ENCODE measurements at regions not wholly inside any gene's neighbourhood (a gene's known extent, or its start where the extent isn't known, plus 50 kb on each side); places are given as distances from the start of the nearest gene placed in this dataset.
A peak's percentile ranks its signal among the peaks of the same experiment; 100 is the strongest.

DNA sequence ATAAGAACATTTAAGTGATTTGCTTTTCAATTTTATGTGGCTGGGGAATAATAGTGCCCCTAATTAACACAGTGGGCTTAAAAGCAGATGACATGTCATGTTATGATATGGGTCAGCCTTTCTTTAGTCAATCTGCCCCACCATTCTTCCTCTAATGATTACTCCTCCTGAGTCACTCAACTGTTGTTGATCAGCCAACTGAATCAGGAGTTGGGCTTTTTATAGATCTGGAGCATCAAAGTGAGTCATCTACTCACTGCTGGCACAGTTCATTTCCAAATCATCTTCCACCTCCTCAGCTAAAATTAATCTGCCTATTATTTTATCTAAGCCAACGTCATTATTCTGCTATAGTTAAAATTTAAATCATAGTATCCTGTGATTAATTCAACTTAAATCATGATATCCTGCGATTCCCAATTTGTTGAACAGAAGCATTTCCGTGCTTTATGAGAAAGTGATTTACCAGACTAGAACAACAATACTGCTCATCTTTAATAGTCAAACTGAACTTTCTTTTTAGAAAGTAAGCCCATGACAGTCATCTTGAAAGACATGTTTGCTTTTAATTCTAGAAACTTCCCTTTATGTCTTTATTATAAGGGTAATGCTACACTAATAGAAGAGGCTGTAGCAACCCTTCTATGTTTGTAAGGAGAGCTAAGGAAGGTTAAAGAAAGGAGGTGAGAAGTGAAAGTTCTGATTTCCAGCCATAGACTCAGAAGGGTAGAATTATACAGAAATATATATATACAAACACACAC, 551.4 kb downstream of the TBC1D4 start (continued):
- TF ChIP-seq, protein P1, sequence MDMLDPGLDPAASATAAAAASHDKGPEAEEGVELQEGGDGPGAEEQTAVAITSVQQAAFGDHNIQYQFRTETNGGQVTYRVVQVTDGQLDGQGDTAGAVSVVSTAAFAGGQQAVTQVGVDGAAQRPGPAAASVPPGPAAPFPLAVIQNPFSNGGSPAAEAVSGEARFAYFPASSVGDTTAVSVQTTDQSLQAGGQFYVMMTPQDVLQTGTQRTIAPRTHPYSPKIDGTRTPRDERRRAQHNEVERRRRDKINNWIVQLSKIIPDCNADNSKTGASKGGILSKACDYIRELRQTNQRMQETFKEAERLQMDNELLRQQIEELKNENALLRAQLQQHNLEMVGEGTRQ (IDR thresholded peaks at IDR 0.05; ENCODE audit: borderline replicate concordance, low read depth, low read length) = no peak

DNA sequence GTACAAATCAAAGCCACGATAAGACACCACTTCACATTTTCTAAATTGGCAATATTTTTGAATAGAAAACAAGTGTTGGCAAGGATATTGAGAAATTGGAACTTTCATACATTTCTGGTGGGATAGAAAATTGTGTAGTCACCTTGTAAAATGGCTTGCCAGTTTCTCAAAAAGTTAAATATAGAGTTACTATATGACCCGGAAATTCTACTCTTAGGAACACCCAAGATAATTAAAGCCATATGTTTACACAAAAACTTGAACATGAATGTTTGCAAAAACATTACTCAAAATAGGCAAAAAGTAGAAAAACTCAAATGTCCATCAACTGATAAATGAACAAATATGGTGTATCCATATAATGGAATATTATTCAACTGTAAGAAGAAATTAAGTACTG, 552.5 kb downstream of the TBC1D4 start:
- 54% methylated on average over 2 of the region's 2 CpGs for WGBS (ENCODE audit: low lambda C conversion rate)
- CTCF ChIA-PET = interaction anchor here (1.5 kb wide), 1 partner anchor 37 kb away, joined by 3 read pairs; no protein-coding TSS in a partner anchor

DNA sequence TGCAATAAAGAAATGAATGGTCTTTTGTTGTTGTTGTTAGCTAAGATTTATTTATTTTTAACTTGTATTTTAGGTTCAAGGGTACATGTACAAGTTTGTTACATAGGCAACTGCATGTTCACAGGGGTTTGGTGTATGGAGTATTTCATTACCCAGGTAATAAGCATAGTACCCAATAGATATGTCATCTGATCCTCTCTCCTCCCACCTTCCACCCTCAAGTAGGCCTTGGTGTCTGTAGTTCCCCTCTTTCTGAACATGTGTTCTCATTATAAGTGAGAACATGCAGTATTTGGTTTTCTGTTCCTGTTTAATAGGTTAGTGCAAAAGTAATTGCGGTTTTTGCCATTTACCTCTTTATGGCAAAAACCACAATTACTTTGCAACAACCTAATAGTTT, 554.1 kb downstream of the TBC1D4 start:
- no peak for DNase-seq
- H3F3A ChIP-seq (replicated peaks; ENCODE audit: insufficient read depth) = peaks cover 6% of the 10 kb centered on the region
- no peaks in the 10 kb centered on the region for H3K36me3 ChIP-seq (replicated peaks in 1 of 2; ENCODE audit: control insufficient read depth in 1 of 2, insufficient read depth in 2 of 2, low read length in 1 of 2)
- H3K9me2 ChIP-seq = no peaks in the 10 kb centered on the region
- no peak overlapping the region for H2AFZ ChIP-seq (ENCODE audit: low read depth)
- ChIA-PET CTCF (no interaction called here), POLR2A (no interaction called here)
- TF ChIP-seq RCOR1 (IDR thresholded peaks at IDR 0.05; ENCODE audit: low read length) (no peak), GABPA (IDR thresholded peaks at IDR 0.05; ENCODE audit: low read depth) (no peak), RAD21 (IDR thresholded peaks at IDR 0.05; ENCODE audit: low read length) (no peak), ELF1 (IDR thresholded peaks at IDR 0.05) (no peak), YY1 (IDR thresholded peaks at IDR 0.05; ENCODE audit: low read depth) (no peak), MEF2A (IDR thresholded peaks at IDR 0.05; ENCODE audit: borderline replicate concordance, low read depth) (no peak), FOXM1 (IDR thresholded peaks at IDR 0.05; ENCODE audit: low read depth) (no peak), JUND (IDR thresholded peaks at IDR 0.05) (no peak), MXI1 (IDR thresholded peaks at IDR 0.05; ENCODE audit: low read depth, low read length) (no peak), NFIC (IDR thresholded peaks at IDR 0.05; ENCODE audit: borderline replicate concordance) (no peak)
- TF ChIP-seq, protein P2, sequence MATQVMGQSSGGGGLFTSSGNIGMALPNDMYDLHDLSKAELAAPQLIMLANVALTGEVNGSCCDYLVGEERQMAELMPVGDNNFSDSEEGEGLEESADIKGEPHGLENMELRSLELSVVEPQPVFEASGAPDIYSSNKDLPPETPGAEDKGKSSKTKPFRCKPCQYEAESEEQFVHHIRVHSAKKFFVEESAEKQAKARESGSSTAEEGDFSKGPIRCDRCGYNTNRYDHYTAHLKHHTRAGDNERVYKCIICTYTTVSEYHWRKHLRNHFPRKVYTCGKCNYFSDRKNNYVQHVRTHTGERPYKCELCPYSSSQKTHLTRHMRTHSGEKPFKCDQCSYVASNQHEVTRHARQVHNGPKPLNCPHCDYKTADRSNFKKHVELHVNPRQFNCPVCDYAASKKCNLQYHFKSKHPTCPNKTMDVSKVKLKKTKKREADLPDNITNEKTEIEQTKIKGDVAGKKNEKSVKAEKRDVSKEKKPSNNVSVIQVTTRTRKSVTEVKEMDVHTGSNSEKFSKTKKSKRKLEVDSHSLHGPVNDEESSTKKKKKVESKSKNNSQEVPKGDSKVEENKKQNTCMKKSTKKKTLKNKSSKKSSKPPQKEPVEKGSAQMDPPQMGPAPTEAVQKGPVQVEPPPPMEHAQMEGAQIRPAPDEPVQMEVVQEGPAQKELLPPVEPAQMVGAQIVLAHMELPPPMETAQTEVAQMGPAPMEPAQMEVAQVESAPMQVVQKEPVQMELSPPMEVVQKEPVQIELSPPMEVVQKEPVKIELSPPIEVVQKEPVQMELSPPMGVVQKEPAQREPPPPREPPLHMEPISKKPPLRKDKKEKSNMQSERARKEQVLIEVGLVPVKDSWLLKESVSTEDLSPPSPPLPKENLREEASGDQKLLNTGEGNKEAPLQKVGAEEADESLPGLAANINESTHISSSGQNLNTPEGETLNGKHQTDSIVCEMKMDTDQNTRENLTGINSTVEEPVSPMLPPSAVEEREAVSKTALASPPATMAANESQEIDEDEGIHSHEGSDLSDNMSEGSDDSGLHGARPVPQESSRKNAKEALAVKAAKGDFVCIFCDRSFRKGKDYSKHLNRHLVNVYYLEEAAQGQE (IDR thresholded peaks at IDR 0.05; ENCODE audit: low read depth, low read length) = no peak
- TF ChIP-seq, protein P1 (IDR thresholded peaks at IDR 0.05; ENCODE audit: borderline replicate concordance, low read depth, low read length) = no peak
- TF ChIP-seq, protein P3, sequence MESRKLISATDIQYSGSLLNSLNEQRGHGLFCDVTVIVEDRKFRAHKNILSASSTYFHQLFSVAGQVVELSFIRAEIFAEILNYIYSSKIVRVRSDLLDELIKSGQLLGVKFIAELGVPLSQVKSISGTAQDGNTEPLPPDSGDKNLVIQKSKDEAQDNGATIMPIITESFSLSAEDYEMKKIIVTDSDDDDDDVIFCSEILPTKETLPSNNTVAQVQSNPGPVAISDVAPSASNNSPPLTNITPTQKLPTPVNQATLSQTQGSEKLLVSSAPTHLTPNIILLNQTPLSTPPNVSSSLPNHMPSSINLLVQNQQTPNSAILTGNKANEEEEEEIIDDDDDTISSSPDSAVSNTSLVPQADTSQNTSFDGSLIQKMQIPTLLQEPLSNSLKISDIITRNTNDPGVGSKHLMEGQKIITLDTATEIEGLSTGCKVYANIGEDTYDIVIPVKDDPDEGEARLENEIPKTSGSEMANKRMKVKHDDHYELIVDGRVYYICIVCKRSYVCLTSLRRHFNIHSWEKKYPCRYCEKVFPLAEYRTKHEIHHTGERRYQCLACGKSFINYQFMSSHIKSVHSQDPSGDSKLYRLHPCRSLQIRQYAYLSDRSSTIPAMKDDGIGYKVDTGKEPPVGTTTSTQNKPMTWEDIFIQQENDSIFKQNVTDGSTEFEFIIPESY (IDR thresholded peaks at IDR 0.05; ENCODE audit: borderline replicate concordance, low read depth) = no peak
- TF ChIP-seq, protein P4, sequence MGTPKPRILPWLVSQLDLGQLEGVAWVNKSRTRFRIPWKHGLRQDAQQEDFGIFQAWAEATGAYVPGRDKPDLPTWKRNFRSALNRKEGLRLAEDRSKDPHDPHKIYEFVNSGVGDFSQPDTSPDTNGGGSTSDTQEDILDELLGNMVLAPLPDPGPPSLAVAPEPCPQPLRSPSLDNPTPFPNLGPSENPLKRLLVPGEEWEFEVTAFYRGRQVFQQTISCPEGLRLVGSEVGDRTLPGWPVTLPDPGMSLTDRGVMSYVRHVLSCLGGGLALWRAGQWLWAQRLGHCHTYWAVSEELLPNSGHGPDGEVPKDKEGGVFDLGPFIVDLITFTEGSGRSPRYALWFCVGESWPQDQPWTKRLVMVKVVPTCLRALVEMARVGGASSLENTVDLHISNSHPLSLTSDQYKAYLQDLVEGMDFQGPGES (IDR thresholded peaks at IDR 0.05; ENCODE audit: low read depth, low read length) = no peak
- TF ChIP-seq, protein P5, sequence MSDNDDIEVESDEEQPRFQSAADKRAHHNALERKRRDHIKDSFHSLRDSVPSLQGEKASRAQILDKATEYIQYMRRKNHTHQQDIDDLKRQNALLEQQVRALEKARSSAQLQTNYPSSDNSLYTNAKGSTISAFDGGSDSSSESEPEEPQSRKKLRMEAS (IDR thresholded peaks at IDR 0.05; ENCODE audit: low read depth) = no peak
- WGBS (ENCODE audit: low lambda C conversion rate) = 65% methylated on average over 1 of the region's 1 CpG
- no peak overlapping the region for H3K27ac ChIP-seq (ENCODE audit: low read depth in 2 of 2, low read length in 1 of 2)
- H4K20me1 ChIP-seq (ENCODE audit: insufficient read depth) = no peaks in the 10 kb centered on the region
- no peaks in the 10 kb centered on the region for H3K9me3 ChIP-seq
- no peak overlapping the region for H3K4me2 ChIP-seq
- no peaks in the 10 kb centered on the region for H3K79me2 ChIP-seq (ENCODE audit: insufficient read depth)
- no peaks in the 10 kb centered on the region for H3K27me3 ChIP-seq (ENCODE audit: insufficient read depth)
- peaks cover 0 to 9% of the 10 kb centered on the region in 2 experiments; a peak in 2 of 4 replicates for H3K4me1 ChIP-seq (ENCODE audit: control insufficient read depth in 1 of 2, insufficient read depth in 2 of 2, low read depth in 1 of 2, low read length in 1 of 2)
- H3K9ac ChIP-seq = no peak overlapping the region
- no peak overlapping the region for H3K4me3 ChIP-seq (ENCODE audit: low read depth in 2 of 2, low read length in 1 of 2)

More for the DNA sequence above, 552.5 kb downstream of the TBC1D4 start:
- no peak for DNase-seq
- Histone ChIP-seq H3K9me3 (no peaks in the 10 kb centered on the region), H3K9ac (no peak overlapping the region), H3K27me3 (ENCODE audit: insufficient read depth) (no peaks in the 10 kb centered on the region), H3K4me3 (ENCODE audit: low read depth in 2 of 2, low read length in 1 of 2) (no peak overlapping the region), H3K27ac (ENCODE audit: low read depth in 2 of 2, low read length in 1 of 2) (peak overlapping the region in 1 of 2 experiments; percentile 5; a peak in 1 of 4 replicates), H2AFZ (ENCODE audit: low read depth) (no peak overlapping the region), H3F3A (replicated peaks; ENCODE audit: insufficient read depth) (peaks cover 6% of the 10 kb centered on the region), H3K4me2 (no peak overlapping the region), H3K79me2 (ENCODE audit: insufficient read depth) (no peaks in the 10 kb centered on the region), H3K4me1 (ENCODE audit: control insufficient read depth in 1 of 2, insufficient read depth in 2 of 2, low read depth in 1 of 2, low read length in 1 of 2) (peaks cover 0 to 9% of the 10 kb centered on the region in 2 experiments; a peak in 2 of 4 replicates), H4K20me1 (ENCODE audit: insufficient read depth) (no peaks in the 10 kb centered on the region), H3K36me3 (replicated peaks in 1 of 2; ENCODE audit: control insufficient read depth in 1 of 2, insufficient read depth in 2 of 2, low read length in 1 of 2) (no peaks in the 10 kb centered on the region), H3K9me2 (no peaks in the 10 kb centered on the region)
- POLR2A ChIA-PET = no interaction called here
- TF ChIP-seq EZH2phosphoT487 (IDR thresholded peaks at IDR 0.05; ENCODE audit: borderline replicate concordance, low read depth) (no peak), TCF12 (IDR thresholded peaks at IDR 0.05) (0 out of 2 replicates have a peak, but pooled peaks have one; percentile 8), POLR2AphosphoS5 (IDR thresholded peaks at IDR 0.05; ENCODE audit: low read depth, low read length) (no peak)
